Suppressor macrophage treated with lipopolysaccharide for 1 hour (primary cell): ENCODE measurements at regions not wholly inside any gene's neighbourhood (a gene's known extent, or its start where the extent isn't known, plus 50 kb on each side); places are given as distances from the start of the nearest gene placed in this dataset.
A peak's percentile ranks its signal among the peaks of the same experiment; 100 is the strongest.

Experiments
- DNase-seq, 3 donors: peaks; one replicate each; pipeline ENCODE4 v3.0.0-alpha.2; 2020 to 2022

DNA sequence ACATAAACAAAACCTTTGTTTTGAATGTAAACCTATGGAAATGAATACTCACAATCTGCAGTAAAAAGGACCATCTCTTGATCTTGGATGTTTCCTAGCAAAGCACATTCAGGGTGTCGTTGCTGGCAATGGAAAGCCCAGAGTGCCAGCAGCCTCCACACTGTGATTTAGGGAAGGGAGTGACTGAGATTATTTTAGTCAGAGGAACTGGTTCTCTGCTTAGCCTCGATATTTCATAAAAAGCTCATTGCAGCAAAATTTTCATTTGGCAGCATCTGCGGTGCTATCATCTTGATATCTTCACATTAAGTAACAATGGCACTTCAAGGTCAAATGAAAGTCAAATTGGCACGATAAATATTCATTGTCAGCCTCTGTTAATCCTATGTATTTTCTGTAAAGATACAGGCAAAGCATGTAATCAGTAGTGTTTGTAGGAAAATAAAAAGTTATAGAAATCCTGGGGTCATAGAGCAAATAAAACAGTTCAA is 116.0 kb downstream of the MACIR start:
- no peak for DNase-seq

DNA sequence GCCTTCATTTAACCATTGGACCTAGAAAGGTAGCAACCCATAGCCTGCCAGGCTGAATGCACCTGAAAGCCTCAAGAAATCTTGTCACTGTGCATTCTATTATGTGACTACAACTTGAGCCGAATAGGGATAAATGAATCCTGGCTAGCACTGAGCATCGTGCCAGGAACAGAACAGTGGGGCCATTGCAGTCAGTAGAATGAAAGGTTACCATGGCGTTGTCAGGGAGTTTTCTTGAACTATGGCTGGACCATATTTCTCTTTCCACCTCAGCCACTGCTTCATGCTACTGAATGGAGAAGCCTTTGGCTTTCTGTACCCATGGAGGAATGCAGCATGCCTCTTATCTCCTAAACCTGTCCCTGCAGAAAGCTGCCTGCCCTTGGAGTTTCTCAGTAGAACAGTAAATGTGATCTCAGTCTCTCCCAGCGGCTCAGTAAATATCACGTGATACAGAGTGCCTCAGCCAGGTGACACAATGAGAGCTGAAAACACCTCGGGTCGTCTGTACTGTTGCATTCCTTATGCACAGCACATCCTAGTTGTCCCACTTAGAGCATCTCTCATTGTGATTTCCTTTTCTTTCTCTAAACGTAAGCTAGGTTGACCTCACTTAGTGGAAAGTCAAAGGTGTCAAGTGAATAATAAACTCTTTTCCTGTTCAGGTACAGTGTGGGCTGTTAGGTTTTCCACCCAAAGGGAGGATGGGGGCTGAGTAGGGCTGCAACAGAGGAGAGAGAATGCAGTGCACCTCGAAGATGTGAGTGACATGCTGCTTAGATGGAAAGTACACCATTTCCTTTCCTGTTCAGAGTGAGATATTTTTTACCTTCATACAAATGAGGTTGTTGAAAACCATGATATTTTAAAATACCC is 115.3 kb downstream of the MACIR start:
- DNase-seq, result no peak

DNA sequence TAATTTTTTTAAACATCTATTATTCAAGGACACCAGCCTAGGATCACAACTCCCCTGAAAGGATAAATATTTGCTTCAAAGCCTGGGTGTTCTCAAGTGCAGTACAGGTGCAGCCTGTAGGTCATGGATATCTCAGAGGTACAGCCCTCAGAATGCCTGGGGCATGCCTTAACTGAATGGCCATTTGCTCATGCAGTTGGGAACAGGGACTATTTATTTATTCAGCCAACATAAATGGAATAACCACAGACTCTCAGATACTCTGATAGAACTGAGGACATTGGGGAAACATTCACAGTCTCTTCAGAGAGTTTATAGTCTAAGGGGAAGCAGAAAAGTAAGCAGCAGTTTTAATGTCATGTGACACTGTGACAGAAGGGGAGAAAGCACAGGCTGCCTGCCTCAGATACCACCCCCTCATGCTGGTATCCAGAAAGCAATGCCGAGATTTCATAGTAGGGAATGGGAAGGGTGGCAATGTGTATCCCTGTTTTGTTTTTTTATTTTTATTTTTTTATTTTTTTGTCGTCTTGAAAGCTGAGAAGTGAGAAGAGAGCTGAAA is 112.6 kb downstream of the MACIR start:
- no peak for DNase-seq

DNA sequence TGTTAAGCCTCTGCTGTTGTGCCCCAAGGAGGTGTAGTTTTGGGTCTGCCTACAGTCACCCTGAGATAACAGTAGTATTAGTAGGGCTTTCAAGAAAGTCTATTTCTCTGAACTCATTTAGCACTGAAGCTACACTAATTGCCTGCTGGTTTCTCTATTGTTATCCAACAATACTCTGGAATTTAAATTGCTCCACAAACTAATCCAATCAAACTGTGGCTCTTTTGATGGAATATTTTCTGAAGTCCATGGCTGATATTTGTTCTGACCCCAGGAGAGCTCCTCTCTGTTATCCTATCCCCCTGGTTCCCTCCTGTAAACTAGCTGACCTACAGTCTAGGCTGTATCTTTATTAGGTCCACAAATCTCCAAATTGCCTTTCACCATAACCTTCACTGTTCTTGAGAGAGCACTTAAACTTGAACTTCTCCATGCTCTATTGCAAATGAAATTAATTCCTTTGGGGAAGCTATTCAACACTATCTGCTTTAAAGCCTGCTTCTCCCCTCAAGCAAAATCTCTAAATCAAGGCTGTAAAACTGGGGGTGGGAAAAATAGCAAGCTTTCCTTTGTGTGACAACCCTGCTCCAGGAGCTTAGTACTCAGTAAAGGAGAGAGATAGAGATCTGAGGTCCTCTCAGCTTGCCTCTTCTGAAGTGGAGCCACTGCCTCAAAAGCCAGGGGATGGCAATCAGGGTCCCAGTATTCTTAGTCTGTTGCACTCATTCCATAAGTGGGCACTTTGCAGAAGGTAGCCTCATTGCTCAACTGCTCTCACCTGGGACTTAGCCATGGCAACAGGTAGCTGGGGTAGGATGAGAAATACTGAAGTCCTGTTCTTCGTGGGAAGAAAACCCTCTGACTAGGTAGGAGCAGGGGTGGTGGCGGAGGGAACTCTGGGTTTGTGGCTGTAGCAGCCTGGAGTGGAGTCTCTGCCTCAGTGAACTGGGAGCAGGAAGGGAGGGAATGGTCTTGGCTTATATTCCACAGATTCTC is 110.9 kb downstream of the MACIR start:
- DNase-seq, result no peak

DNA sequence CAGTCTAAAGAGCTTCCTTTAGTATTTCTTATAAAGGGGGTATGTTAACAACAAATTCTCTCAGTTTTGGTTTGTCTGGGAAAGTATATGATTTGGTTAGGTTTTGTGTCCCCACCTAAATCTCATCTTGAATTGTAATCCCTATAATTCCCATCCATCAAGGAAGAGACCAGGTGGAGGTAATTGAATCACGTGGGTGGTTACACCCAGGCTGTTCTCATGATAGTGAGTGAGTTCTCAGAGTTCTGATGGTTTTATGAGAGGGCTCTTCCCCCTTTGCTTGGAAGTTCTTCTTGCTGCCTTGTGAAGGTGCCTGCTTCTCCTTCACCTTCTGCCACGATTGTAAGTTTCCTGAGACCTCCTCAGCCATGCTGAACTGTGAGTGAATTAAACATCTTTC is 109.1 kb downstream of the MACIR start:
- no peak for DNase-seq

DNA sequence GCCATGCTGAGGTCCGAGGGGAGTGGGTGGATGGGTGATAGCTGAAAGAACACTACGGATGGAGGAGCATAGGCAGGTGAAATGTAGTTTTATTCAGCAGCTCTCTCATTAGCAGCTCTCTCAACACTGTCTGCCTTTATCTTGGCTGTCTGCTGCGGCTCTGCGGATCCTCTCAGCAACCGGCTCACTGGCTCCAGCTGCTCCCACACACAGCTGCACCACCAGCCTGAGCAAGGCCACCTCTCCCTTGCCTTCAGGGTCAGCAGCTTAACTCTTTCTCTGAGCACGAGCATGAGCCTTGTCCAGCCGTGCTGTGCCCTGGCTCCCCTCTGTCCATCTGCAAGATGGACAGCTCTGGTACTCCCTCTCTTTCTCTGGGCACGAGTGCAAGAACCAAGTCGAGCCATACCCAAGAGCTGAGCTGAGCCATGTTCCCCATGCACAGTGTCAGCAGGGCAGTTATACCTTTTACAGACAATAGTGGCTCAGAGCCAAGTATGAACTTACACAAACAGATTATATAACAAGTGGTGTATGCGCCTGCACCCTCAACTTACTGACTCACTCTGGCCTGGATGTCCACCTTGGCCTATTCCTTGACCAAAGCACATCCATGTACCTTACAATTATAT is 108.5 kb downstream of the MACIR start:
- no peak for DNase-seq

DNA sequence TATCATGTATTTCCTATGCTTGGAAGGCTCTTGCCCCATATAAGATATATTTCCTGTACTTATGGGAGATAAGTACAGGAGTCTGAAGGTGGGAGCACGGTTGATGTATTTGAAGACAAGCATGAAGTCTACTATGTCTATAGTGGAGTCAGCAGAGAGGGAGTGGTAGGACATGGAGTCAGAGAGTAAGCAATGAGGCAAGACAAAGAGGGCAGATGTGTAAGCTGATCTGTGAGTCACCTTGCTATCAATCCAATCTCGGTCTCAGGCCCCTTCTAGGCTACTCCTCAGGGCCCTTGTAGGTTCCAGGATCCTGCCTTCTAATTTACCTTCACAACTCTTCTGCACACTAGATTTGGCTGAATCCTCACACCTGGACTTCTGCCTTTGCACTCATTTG is 105.5 kb downstream of the MACIR start:
- no peak for DNase-seq

DNA sequence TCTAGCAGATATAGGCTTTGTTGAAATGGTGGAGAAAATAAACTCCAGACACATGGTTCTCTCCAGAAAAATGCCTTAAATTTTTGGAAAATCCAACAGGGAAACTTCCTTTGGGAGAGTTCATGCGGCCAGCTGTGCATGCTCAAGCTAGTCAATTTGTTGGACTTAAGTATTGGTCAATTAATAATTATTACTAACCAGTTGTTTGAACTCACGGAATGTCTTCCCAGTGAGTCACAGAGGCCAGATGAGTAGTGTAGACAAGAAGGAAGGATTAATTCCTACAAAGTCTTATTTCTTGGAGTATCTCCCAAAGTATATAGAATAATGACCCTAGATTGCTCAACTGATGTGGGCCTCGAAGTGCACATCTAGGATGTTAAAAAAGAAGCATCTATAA is 103.6 kb downstream of the MACIR start:
- DNase-seq, result no peak

DNA sequence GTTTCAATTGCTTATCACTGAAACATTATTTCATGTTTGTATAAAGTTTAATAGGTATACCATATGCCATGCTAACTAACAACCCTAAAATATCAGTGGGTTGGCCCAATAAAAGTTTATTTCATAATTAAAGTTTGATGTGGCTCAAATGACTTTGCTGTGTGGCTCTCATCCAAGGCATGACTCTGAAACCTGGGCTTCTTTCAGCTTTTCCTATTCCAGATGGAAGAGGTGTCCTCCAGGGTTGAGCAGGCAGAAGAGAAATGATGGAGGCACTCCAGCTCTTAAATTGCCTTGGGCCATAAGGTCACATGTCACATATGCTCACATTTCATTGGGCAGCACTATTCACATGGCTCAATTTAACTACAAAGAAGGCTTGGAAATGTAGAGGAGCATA is 101.9 kb downstream of the MACIR start:
- no peak for DNase-seq

DNA sequence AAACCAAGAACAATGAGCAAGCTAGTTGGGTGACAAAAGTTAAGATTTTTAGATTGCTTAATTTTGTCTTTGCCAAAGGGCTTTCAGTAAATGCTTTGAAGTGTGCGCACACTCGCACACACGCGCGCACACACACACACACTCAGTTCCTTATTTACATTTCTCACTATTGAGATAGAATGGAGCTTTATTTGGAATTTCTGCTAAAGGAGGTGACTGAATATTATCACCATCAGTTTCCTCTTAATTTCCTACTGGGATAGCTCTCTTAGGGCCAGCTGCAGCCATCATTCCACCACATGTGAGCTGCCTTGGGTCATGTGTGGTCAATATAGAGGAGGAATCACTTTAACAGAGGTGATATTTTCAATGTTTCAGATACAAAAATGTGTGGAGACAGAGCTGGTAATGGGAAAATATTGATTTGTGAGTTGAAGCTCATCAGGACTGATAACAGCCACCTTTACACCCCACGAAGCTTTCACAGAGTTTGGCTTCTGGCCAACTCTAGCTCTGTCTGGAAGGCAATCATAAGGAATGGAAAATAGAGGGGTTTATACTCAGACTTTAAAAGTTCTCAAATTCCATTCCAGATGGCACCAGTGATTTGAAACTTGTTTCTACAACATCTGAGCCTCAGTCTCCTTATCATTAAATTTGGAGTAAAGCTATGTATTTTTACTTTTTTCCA is 99.9 kb downstream of the MACIR start:
- peak in 1 of 3 donors; percentile 29 for DNase-seq

DNA sequence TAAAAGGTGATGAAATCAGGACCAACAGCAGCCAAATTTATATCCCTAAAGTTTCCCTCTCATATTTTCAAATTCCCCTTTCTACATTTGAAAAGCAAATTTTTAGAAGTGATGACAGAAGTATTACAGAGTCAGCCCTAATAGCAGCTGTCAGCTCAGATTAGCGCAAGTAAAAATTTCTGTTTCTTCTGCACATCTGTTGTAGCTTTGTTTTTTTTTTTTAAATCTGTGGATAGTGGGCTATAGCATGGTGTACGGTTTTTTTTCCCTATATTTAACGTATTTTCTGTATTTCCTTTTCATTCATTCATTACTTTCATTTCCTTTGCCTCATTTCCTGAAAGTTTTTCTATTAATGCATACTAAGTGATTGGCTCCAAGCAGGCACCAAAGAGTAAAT is 99.1 kb downstream of the MACIR start:
- DNase-seq, result no peak

DNA sequence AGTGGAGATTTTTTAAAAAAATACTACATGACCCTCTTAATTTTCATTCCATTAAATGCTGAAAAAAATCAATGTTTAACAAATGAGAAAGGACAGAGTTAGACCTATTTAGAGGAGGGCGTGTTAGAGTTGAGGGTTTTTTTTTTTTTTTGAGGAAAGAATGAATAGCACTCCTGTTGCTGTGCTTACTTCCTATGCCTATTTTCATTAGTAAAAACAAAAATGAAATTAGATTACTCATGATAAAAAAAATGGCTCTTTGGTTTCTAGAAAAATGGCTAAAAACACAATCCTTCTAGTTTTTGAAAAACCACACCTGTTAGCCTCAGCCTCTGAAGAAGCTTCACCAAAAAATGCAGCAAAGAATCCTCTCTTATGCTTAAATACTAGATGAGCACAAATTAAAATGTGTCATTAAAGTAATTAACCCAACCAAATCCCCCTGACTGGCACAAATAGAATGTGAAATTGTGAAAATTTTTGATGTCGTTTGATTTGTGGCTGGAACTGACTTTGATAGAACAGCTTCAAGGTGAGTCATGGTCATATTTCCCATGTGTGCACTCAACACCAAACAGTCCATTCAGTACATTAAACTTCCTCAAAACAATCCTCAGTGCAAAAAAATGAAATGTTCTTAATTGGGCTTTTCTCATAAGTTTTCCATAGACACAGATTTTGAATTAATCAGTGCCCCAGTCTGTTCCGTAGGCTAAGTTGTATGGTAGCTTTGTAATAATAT is 98.0 kb downstream of the MACIR start:
- DNase-seq, result peak in 2 of 3 donors; percentile 36 to 40

DNA sequence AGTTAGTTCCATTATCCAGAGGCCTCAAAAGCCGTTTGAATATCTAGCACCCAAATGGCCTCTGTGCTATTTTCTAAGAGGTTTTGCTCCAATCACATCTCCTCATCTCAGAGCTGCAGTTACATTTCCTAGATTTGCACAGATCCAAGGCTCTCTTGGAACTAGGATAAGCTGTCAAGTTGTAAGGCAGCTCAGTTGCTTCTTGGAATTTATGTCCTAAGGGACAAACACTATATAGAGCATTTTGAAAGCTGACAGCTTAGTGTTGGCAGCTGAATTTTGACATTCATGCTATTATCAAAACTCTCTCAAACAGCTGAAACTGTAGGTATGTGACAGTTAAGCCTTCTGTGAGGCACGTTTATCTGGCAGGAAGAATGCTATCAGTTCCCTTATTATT is 97.0 kb downstream of the MACIR start:
- no peak for DNase-seq

DNA sequence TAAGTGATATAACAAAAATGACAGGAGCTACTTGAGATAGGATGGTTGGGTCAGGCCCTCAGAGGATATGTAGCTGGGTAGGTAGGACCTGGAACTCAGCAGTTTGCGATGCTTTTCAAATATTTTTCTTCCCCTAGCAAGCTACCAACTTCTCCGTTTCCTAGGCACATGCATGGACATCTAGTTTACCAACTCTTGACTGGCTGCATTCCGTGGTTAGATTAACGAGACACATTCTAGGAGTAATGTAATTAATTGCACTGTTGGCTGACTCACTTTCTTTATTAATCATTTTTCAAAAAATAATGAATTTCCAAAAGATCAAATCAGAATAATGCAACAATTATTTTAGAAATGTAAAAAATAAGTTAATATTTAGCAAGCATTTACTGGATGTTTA is 95.9 kb downstream of the MACIR start:
- no peak for DNase-seq

DNA sequence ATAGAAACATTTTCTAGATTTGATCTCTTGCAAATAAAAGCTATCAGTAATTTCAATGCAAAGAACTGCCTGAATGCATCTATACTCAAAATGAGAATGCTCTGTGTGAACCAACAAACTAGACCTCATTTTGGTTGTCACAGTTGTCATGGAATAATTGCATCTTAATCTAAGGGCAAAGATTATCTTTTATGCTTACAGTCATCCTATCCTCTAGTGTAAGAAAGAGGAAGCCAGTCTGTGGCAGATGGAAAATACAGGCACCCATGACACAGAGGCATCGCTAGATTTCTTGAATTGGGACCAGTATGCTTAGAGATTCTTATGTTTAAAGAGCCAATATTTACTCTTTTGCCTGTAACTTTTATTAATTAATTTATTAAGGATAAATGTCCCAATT is 95.0 kb downstream of the MACIR start:
- DNase-seq, result no peak

DNA sequence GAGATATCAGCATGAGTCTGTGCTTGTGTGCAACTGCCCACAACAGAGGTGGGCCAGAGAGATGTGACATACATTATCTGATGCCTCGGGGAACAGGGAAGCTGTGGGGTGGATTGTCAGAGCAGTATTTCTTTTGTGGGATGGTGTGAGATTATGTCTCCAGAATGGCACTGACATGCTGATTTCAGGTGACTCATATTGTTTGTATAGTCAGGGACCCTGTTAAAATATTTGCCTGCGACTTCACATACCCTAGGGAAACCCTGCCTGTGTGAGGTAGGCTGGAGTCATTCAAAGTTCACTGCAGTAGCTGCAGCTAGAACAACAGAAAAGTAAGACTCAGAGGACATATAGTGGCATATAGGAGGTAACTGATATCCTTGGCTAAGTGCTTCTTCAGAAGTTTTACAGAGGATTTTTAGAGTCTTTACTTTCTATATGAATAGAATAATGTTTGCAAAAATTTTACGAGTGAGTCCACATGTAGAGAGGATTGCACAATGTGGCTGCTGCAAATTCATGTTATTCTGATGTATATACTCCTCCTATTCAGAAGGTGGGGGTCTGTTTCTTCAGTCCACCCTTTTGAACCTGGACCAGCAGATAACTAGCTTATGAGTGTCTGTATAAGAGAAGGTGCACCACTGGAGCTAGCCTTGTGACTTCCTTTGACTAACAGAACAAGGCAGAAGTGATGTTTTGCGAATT is 89.3 kb downstream of the MACIR start:
- no peak for DNase-seq

DNA sequence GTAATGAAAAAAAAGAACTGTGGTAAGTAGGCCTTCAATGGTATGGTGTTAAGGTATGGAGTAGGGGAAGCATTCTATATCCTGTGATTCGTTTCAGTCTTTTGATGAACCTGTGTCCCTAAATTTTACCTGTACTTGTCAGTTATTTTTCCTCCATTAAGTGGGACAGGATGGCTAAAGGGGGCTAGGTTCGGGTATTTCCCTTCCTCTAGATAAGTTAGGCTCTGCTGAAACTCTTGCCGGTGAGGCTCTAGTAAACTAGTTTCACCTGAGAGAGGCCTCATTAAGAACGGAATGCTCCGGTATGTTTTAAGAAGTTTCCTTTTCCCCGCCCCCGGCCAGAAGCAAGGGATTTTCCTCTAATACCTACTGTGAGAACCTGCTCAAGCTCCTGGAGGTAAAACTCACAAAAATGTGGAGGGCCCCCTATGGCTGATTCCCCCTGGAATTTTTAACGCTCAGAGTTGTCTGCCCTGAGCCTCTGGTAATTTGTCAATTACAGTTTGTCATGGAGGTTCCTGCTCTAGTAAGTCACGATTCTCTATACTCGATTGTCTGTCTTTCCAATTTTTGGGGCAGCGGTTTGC is 87.7 kb downstream of the MACIR start:
- no peak for DNase-seq

DNA sequence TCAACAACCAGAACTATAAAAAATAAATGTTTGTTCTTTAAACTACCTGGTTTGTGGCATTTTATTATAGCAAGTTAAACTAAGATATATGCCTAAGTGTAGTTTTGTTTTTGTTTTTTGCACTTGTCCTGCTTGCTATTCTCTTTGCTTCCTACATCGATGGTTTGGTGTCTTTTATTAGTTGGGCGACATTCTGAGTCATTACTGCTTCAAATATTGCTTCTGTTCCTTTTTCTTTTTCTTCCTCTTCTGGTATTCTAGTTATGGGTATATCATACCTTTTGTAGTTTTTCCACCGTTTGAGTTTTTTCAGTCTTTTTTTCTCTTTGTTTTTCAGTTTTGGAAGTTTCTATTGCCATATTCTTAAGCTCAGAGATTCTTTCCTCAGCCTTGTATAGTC is 86.9 kb downstream of the MACIR start:
- DNase-seq, result peak in 2 of 3 donors; percentile 3 to 35

DNA sequence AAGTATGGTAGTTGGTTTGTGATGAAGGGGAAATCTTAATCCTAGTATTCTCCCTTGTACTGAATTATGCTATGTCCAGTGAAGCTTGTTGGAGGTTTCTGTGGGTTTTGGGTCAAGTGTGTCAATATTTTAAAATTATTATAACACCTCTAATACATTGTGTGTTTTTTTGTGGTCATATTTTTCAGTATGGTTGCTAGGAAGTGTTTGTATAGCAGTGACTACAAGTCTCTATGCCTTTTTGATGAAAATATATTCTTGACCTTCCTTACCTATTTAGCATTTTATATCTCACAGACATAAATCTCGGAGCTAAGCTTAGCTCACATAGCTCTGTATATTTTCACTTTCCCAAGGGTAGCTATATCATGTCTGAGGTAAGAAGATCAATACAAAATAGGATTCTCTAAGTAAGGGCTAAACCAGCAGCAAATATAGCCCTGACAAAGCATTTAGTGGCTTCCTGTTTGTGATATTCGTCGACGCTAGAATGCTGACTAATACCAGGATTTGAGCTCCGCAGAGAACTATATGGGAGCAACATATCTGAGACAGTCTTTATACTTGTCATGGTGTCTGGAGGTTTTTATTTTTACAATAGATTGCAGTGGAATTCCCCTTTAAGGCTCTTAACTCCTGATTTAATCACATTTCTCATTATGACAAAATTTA is 82.3 kb downstream of the MACIR start:
- DNase-seq, result peak; percentile 20 to 42 (median 39)

DNA sequence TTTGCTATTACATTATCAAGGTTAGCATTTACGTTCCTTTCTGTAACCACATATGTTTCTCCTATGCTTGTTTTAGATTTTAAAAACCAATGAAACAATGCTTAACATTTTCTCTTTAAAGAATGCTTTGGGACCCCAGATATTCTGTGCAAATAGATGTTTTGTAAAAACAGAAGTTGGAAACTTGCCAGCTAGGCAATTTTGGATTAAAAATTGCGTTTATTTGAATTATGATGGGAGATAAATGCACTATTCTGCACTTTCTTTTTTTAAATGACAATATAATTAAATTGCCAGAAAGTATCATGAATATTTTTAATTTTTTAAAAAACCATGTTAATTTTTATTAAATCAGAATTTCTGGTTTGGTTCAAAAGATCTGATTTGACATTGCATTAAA is 81.6 kb downstream of the MACIR start:
- no peak for DNase-seq
